NOMO-1 (cell line): ENCODE measurements at regions not wholly inside any gene's neighbourhood (a gene's known extent, or its start where the extent isn't known, plus 50 kb on each side); places are given as distances from the start of the nearest gene placed in this dataset.

Source experiments
- DNase-seq, 2 experiments: peaks; one replicate each; lab custom pipeline; 2025; ENCODE audit not compliant: unreplicated experiment in 2 of 2; lab: John Stamatoyannopoulos, UW

DNA sequence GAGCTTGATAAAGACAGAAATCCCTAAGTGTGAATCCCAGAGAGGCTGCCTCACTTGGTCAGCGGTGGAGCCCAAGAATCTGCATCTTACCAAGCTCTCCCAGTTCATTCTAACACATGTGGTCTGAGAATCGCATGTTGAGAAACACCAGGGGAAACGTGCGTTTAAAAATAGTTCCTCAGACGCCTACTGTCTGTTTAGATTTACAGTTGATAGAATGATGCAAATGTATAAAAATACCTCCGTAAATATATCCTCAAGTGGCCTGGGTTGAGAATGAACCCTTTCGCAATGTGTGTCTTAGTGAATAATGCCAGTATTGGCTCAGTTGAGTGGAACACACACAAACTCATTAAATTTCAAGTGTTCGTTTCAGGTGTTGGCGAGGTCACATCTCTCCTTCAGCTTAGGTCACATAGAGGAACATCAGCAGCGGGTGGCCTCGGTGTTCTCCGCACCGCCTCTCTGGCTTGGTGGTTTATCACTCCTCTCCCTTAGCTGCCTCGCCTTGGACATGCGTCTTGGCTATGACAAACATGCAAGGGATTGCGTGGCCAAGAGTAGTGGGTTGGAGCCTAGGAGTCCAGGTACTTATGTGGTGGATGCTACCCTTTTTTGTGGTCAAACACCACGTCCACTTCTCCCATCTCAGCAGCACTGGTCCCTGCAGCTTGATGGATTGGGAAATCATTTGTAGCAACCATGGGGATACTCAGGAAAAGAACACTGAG lies 117.6 kb upstream of the SPATA13 start:
- DNase-seq, result peak; percentile 68 to 92

GRCh38 chr13:24043590-24044350 lies 116.8 kb upstream of the SPATA13 start:
- no peak for DNase-seq

- DNase-seq, result no peak
Observed at GRCh38 chr13:24045597-24045996, 114.9 kb upstream of the SPATA13 start.

DNA sequence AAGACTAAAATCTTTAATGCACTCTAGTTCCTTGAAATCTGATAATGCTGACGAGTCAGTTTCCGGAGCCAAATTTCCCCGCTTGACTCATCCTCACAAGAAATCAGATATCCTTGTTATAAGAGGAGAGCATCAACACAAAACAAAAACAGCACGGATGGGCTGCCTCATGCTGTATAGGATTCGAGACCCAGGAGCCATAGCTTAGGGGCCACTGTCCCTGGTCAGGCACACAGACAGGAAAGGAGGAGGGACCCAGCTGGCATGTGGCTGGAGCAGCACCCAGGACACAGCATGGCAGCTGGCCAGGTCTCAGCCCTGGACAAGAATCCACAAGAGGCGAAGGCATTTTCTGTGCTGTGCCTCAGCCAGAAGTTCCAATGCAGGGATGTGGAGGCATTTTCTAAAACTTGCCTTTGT lies 110.2 kb upstream of the SPATA13 start:
- no peak for DNase-seq

- DNase-seq, result no peak
Observed at GRCh38 chr13:24050796-24051715, 109.5 kb upstream of the SPATA13 start.

DNA sequence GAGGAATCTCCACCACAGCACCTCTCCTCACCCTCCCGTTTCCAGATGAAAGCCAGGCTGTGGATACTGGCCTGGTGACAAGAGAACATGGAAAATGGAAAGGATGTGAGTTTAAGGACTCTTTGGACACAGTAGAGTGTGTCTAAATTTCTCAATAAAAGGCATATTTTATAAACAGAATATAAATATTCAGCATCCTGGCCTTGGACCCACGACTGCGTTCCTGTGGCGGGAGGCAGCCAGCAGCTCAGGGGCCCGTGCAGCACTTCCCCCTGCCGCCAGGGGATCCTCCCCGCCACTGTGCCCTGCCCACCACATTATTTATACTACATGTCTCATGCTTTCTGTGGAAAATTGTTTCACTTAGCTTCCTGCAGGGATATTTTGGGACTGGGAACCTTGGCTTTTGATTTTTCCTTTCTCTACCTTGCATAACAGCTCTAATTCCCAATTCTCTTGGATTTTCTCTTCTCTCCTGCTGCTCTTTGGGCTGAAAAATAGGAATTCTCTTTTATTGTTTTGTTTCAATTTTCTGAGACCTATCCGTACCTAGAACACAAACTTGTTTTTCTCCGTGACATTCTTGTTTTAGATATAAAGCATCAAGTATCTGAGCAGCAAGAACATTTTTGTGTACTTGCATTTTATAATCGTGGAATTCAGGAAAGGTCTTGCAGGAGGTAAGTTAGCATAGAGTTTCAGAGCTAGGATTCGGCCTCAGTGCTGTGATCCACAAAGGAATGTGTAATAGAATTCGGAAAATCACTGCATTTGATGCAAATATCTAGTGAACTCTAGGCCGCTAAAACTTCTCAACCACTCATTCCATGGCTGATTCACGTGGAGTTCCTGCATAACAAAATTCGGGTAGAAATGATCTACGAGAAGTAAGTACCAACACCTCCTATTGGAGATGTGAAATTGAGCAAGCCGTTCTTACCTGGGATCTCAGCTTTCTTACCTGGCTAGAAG lies 107.7 kb upstream of the SPATA13 start:
- no peak for DNase-seq

GRCh38 chr13:24053519-24054251 lies 106.8 kb upstream of the SPATA13 start:
- DNase-seq, result peak; percentile 41 to 58

DNA sequence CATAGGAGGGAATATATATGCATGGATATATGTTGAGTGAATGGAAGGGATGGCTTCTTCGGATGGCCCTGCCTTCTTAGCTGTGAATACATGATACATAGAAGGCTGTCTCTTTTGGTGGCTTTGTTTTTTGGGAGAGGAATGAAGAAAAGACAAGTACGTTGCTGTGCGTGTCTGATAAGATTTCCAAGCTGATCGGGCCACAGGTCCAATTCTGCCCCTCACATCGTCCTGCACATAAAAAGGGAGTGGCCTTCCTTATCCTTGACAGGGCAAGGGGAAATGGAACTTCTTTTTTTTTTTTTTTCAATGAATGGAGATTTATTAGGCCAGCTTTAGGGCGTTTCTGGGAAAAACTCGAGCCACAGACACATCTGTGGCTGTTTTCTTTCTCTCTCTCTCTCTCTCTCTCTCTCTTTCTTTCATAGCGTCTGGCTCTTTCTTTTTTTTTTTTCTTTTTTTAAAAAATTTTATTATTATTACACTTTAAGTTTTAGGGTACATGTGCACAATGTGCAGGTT lies 103.8 kb upstream of the SPATA13 start:
- no peak for DNase-seq

DNA sequence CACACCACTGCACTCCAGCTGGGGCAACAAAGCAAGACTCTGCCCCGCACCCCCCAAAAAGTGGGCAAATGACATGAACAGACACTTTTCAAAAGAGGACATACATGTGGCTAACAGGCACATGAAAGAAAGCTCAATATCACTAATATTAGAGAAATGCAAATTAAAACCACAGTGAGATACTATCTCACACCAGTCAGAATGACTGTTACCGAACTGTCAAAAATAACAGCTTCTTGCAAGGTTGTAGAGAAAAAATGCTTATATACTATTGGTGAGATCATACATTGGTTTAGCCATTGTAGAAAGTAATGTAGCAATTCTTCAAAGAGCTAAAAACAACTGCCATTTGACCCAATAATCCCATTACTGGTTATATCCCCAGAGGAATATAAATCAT lies 99.5 kb upstream of the SPATA13 start:
- no peak for DNase-seq

GRCh38 chr13:24063281-24063877 lies 97.1 kb upstream of the SPATA13 start:
- DNase-seq, result no peak

- DNase-seq, result peak in 1 of 2 experiments; percentile 18
Observed at GRCh38 chr13:24064371-24064770, 96.1 kb upstream of the SPATA13 start.

DNA sequence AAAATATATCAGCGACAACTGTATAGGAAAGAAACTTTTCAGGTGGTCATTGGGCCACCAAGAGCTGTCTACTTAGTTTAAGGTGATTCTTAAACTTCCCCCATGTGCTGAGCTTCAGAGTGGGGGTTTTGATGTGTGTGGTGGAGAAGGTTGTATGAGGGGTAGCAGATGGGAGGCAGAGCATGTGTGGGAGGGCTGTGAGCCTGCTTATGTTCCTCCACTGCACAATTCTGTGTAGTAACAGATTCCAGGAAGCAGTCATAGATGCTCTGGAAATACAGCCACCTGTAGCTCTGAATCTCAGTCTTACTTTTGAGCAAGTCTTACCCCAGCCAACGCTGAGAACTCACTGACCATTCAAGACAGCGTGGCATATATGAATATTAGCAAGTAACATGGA lies 95.3 kb upstream of the SPATA13 start:
- DNase-seq, result no peak

- DNase-seq, result no peak
Observed at GRCh38 chr13:24066405-24067295, 93.9 kb upstream of the SPATA13 start.

DNA sequence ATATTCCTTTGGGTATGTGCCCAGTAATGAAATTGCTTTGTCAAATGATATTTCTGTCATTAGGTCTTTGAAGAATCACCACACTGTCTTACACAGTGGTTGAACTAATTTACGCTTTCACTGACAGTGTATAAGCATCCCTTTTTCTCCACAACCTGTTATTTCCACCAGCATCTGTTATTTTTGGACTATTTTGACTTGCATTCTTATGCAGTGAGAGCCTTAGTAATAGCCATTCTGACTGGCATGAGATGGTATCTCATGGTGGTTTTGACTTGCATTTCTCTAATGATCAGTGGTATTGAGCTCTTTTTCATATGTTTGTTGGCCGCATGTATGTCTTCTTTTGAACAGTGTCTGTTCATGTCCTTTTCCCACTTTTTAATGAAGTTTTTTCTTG lies 92.0 kb upstream of the SPATA13 start:
- no peak for DNase-seq

DNA sequence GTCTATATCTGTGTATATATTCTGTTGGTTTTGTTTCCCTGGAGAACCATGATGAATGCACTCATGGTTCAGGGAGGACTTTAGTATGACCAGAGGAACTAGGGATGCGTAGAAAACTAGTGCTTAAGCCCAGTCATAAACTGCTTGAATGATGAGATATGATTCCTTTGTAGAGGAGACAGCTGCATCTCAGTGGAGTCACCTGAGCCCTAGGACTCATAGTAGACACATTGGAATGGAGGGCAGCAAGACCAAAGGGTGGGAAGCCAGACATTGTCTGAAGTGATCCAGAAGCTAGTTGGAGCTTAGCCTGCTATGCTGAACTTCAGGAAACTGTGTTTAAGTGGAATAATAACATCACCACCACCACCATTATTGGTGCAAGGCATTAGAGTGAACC lies 89.5 kb upstream of the SPATA13 start:
- DNase-seq, result no peak

GRCh38 chr13:24071423-24072075 lies 89.0 kb upstream of the SPATA13 start:
- no peak for DNase-seq

DNA sequence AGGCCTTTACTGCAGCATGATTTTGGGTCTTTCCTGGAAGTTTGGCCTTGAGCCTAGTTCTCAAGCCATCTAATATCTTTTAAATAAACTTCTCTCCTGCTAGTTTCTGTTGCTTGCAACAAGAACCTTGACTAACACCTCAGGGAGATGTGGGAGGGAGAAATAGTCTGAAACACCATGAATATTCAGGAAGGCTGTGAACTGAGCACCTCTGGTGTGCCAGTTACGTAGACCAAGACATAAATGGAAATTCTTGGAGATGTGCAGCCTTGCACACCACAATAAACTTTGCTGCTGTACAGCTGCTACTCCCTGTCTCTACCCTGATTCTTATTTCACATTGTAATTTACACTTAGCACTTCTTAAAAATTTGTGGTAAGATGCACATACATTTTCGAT lies 86.9 kb upstream of the SPATA13 start:
- DNase-seq, result no peak
